ENCODE measurements at regions not wholly inside any gene's neighbourhood (a gene's known extent, or its start where the extent isn't known, plus 50 kb on each side); places are given as distances from the start of the nearest gene placed in this dataset.

DNA sequence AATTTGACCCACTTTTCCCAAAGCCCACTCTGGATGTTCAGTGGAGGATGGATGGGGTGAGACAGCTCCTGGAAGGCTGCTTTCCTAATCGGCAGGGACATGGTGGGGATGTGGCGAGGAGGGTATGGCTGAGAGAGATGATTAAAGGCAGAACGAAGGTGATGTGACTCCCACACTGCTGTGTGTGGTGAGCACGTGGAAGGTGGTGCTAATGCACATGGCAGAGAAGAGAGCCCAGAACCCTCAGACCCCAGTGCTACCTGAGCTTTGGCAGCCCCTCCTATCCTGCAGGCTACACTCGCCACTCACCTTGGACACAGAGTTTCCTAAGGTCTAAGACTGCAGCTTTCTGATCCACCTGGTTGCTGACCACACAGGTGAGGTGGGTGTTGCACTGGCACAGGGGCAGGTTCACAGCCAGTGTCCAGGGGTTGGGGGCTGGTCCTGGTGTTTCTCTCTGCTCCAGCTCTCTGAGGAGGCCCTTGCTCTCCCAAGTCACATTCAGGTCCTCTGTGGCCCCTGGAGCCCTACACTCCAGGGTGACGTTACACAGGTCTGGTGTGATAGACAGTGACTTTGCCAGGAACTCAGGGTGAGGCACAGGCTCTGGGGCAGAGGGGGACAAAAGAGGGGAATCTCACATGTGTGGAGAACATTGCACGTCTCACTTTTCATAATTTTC lies 151.4 kb upstream of the ETV3 start:
- DNase-seq (ENCODE audit: low read depth): no peak

DNA sequence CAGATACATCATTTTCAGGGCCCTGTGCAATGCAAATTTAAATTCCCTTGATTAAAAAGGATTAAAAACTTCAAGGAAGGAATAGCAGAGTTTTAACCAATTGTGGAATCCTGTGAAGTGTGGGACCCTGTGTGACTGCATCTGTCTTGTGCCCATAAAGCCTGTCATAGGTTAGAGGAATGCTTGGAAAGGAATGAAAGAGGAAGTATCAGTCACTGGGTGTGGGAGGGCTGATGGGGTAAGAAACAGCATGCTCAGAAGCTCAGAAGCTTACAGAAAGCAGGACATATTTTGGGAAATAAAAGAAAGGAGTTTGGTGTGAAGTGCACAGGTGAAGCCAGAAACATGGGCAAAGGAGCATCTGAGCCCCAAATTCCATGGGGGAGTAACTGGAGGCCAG lies 150.8 kb upstream of the ETV3 start:
- no peak for DNase-seq (ENCODE audit: low read depth)

DNA sequence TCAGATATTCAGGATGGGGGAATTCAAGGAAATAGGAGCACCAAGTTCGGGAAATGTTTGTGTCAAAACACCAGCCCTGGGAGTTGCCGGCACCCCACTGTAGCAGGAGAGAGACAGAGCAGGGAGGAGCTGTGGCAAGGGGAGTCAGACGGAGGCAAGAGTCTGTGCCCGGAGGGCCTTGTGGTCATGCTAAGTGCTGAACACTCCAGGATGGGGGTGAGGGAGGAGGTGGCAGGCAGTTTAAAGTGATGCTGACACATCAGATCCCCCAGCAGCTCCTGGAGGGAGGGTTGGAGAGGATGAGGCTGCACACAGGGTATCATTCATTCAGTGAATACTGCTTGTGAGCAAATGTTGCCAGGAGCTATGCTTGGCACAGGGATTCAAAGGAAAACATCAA lies 150.3 kb upstream of the ETV3 start:
- DNase-seq (ENCODE audit: low read depth): no peak

DNA sequence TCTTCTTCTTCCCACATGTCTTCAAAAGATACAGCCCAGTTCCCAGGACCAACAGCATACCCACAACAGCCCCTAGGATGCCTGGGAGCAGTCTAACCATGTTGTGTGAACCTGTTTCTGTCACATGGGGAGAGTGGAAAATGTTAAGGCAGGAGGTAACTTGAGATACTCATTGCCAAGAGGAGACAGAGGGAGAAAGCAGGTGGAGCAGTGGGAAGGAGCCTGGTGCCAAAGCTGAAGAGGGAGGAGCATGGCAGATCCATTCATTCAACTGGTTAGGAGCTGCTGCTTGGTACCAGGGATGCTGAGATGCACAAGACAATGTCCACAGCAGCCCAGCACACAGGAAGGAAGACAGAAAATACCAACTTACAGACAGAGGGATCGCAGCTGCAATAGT lies 149.8 kb upstream of the ETV3 start:
- DNase-seq (ENCODE audit: low read depth): no peak

DNA sequence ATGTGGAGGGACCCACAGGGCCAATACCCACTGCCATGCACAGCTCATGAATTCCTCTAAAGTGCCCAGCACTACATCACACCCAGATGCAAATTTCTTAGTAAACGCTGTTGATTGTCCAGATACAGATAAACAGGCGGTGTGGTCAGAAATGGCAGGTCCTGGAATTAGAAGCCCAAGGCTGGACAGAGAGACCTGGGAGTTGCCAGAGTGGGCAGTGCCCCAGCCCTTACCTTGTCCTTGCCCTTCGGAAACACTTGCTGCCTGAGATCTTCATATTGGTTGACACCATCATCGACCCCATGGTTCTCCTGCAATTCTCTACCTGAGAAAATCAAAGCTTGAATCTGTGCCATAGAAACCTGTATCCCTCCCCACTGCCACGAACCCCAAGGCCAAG lies 149.3 kb upstream of the ETV3 start:
- DNase-seq (ENCODE audit: low read depth): no peak

DNA sequence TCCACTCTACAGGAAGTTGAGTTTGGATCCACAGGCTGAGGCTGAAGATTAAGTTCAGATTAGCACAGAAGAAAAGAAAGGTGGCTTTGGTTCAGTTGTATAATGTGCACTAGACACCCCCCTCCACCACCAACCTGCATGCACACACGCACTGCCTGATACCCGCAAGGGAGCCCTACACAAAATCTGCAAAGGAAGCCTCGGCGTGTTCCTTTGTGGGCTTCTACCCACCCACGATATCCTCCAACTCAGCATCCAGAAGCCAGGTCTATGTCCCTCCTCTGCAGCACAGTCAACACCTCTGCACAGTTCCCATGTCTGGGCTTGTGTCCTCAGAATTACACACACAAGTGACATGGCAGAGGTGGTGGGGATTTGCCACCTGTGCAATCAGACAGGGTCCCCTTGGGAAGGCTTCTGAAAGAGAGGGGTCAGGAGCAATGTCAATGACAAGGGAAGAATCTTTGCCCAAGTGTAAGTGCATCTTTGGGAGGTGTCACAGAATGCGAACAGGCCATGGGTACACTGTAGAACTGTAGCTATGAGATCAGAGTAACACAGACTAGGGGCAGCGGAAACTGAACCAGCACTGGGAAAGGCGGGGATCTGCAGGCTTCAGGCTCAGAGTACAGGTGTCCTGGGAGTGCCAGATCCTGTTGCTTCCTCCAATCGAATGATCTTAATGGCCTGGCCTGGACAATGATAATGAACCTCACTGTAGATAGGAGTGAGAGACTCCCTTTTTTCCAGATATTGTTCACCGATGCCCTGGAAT lies 148.6 kb upstream of the ETV3 start:
- no peak for DNase-seq (ENCODE audit: low read depth)

DNA sequence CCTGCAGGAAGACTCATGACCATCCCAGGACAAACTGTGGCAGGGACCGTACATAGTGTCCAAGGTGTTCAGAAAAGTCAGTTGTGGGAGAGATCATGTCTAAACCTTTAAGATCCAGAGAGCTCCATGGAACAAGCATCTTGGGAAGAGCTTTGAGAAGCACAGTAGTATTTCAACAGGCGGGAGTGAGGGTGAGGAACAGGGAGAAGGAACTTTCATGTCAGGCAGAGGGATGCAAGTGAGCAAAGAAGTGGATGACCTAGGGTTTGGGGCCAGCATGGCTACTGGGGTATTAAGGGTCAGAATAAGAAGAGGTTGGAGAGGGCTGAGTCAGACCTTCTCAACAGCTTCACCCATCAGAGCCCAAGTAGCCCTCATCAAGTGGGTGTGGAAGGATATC lies 147.9 kb upstream of the ETV3 start:
- DNase-seq (ENCODE audit: low read depth): no peak

DNA sequence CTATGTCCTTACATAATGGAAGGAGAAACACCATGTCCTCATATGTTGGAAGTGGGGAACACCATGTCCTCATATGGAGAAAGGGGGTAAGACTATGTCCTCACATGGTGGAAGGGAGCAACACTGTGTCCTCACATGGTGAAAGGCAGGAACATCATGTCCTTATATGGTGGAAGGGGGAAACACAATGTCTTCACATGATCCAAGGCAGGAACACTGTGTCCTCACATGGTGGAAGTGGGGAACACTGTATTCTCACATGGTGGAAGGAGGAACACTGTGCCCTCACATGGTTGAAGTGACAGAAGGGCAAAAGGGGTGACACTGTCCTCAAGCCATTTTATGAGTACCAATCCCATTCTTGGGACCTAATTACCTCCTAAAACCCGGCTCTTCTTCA lies 146.3 kb upstream of the ETV3 start:
- no peak for DNase-seq (ENCODE audit: low read depth)

DNA sequence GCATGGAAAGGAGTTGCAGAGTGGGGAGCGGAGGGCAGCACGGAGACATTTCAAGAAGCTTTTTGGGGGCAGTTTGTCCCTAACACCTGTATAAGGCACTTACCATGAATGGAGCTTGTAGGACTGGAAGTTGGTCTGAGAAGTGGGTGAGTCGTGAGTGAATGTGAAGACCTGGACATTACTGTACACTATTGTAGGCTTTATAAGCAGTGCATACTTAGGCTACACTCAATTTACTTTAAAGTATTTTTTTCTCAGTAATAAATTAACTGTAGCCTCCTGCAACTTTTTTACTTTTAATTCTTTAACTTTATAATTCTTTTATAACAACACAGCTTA lies 141.6 kb upstream of the ETV3 start:
- DNase-seq (ENCODE audit: low read depth): no peak

DNA sequence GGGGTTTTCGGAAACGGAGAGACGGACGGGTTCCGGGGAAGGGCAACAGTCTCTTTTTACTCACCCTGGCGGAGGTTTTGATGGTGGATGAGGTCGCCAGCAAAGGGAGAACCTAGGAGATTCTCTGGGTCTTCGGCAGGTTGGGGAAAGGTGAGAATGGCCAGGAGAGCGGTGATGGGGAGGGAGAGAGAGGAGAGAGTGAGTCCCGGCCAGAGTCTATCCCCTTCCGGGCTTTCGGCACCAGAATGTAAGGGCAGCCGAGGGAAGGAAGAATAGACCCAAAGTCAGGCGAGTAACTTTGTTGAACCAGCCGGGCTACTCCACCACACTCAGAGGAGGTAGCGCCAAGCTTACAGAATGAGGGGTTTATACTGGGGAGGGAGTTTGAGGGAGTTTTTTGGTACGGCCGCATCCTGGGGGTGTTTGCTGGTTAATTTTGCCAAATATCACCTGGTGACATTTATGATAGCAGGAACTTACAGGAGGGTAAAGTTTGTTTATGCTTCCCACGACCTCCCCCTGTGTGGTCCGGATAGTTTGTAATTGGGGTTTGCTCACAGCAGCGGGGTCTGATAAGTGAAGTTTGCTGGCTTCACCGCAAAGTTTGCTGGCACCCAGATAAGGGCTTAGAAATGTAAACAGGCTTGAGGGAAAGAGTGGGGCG lies 141.1 kb upstream of the ETV3 start:
- no peak for DNase-seq (ENCODE audit: low read depth)

DNA sequence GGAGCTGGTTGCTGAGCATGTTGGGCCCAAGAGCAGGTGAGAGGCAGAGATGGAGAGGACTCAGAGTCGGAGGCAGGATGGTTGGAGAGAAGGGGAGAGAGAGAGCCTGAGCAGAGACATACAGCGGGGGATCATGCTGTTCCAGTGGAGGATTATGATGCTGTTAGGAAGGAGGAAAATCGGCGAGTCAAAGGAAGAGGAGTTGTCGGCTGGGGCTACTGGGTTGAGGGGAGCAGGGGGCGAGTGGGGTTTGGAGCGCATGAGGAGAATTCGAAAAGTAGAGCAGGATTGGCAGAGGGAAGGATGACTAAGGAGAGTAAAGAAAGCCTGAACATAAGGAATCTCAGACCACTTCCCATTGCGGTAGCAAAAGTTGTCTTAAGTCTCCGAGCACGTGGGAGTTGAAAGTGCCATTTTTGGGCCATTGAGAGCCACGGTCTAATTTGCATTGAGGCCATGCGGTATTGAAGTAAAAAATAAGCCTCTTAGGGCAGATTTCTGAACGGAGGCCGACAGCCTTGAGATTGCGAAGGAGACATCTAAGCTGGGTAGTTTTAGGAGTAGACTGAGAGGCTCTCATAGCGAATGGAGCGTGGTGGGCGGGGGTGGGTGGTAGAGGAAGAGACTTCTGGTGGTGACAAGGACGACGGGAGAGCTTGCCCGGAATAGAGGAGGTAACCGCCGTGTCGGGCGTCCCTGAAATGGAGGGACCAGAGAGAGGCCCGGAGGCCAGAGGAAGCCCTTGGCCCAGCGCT lies 140.4 kb upstream of the ETV3 start:
- DNase-seq (ENCODE audit: low read depth): no peak

DNA sequence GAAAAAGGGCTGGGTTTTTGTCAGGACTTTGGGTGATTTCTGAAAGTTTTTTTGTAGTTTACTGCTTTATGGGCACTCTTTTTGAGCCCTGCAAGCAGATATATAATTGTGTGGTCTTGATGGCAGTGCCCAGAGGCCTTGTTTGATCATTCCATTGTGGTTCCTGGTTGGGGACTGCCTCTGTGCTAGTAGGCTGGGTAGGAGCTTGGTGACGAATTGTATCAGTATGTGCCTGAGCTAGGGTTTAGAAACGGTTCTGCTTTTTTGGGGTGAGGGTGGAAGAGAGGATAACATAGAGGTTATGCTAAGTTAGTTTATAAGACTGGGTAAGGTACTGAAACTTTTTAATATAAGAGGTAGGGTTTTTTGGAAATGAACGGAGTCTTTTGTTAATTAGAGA lies 139.7 kb upstream of the ETV3 start:
- no peak for DNase-seq (ENCODE audit: low read depth)

DNA sequence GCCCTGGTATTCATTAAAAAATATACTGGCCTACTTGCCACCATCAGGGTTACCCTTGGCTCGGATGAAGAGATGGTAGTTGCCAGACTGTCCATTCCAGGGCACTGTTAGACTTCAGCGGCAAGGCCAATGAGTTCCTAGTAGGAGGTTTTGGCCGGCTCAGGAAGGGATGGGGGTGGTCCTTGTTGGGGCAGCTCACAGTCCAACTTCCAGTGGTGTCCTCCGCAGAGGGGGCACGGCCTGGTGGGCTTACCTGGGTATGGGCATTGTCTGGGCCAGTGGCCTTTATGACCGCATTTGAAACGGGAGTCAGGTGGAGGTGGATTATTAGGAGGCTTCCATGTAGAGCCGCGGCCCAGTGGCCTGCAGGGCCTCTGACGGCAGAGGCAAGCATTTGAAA lies 139.1 kb upstream of the ETV3 start:
- DNase-seq (ENCODE audit: low read depth): no peak

DNA sequence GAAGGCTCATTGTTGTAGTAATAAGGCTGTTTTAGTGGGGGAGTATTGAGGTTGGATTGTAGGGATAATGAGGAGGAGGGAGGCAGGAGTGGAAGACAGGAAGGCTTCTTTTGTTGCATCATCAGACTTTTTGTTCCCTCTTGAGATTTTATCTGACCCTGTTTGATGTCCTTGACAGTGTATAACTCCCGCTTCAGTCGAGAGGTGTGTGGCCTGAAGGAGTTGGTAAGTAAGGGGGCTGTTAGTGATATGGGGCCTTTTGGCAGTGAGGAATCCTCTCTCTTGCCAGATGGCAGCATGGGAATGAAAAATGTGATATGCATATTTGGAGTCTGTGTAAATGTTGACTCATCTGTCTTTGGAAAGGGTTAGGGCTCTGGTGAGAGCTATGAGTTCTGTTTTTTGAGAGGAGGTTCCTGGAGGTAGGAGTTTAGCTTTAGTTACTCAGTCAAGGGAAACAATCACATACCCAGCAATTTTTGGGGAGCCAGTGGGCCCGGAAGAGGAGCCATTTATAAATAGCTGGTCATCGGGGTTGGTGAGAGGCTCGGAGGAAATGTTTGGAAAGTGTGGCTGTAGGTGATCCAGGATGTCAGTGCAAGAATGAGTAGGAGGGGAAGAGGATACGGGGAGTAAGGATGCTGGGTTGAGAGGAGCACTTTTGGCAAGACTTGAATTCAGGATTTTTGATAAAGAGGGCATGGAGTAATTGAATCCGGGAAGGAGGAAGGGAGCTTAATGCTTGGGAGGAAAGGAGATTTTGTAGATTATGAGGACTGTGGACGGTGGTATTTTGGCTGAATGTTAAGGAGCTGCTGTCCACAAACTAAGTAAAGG lies 136.7 kb upstream of the ETV3 start:
- peak; percentile 21 for DNase-seq (ENCODE audit: low read depth)

DNA sequence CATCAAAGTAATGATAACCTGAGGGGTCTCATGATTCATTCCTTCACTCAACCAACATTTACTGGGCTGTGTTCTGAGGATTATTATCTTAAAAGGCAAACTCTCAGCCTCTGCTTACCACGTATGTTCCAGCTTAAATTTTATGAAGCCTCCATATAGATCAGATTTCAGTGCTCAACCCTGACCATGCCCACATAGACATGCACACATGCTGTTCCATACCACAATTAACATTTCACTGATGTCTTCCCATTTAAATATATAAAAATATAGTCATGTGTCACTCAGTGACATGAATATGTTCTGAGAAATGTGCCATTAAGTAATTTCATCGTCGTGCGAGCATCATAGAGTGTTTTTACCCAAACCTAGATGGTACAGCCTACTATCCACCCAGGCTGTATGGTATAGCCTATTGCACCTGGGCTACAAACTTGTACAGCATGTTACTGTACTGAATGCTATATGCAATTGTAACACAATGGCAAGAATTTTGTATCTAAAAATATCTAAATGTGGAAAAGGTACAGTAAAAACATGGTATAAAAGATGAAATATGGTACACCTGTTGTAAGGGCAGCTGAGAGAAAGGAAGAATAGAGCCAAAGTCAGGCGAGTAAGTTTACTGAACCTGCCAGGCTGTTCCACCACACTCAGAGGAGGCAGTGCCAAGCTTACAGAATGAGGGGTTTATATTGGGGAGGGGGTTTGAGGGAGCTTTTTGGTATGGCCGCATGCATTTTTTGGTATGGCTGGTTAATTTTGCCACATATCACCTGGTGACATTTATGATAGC lies 134.7 kb upstream of the ETV3 start:
- no peak for DNase-seq (ENCODE audit: low read depth)

DNA sequence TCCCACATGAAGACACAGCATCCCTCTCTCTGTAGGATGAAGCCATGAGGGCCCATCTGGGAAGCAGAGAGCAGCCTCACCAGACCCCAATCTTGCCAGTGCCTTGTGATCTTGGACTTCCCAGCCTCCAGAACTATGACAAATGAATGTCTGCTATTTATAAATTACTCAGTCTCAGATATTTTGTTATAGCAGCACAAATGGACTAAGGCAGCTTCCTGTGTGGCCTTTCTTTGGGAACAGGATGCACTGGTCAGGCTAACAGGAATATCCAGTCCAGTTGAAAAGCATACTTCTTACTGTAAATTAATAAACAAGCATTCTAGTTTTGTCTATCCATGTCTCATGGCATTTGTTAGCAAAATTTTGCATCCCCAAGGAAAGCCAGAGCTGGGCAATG lies 134.1 kb upstream of the ETV3 start:
- no peak for DNase-seq (ENCODE audit: low read depth)

DNA sequence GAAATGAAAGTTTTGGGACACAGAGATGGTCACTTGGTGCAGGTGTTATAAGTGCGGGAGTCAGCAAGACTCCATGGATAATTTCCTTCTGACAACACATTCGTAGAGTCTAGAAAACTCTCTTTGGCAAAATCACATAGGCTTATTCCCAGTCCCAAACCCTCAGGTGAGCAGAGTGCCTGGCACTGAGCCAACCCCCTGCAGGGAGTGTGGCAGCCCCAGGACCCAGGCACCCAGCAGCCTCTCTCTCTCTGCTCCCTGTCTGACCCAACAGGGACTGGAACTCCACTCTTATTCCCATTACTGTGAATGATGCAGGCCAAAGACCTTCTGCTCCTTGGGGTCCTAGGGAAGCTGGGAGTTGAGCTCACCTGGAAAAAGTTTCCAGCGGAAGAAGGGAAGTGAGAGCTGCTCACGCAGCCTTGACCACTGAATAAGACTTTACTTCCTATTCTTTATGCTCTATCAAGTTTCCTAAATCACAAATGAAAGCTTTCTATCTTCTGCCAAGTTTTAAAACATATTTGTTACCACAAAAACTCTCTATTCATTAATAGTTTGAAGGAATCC lies 132.6 kb upstream of the ETV3 start:
- DNase-seq (ENCODE audit: low read depth): no peak

DNA sequence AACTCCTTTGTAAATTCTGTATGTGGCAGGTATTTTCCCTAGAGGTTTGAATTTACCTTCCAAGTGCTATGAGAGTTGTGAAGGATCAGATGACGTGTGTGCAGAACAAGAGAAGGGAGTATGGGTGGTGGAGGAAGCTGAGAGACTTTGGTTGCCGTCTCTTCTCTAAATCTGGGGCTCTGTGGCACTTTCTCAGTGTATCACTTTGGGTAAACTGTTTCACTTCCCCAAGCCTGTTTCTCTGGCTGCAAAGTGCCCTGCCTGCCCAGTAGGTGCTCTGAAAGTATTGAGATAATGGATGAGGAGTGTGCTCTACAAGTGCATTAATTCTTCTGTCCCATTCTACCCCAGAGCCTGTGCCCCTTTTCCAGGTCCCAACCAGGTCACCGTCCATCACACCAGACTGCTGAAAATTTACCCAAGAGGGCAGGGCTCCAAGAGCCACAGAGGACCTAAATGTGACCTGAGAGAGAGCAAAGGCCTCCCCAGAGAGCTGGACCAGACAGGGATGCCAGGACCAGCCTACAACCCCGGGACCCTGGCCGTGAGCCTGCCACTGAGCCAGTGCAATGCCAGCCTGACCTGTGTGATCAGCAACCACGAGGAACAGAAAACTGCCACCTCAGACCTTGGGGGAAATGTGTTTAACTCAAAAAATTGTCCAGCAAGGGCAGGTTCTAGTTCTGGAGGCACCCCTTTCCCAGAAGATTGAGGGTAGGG lies 131.6 kb upstream of the ETV3 start:
- DNase-seq (ENCODE audit: low read depth): no peak

DNA sequence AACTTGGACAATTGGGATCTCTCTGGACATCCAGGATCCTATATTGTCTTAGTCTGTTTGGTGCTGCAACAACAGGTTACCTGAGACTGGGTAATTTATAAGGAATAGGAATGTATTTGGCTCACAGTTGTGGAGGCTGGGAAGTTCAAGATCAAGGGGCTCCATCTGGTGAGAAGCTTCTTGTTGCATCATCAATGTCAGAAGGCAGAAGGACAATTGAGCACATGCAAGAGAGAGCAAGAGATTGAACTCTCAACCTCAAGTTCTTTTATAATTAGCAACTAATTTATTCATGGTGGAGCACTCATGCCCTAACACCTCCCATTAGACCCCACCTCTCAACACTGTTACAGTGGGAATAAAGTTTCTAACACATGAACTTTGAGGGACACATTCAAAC lies 124.7 kb upstream of the ETV3 start:
- no peak for DNase-seq (ENCODE audit: low read depth)

DNA sequence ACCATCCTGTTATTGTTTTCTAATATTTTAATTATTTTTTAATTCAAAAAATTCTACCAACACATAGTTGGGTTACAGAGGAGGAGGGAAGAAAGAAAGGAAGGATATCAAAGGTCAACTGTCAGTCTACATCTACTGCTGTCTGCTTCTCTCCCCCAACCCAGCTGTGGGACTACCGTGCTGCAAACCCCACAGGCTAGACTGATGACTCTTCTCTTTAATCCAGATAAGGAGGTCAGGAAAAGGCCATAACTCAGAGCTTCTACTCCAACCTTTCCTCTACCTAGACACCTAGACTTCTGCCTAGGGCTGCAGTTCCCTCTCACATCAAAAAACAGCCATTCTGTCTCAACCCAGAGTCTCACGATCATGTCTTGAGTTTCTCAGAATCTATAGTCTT lies 124.2 kb upstream of the ETV3 start:
- DNase-seq (ENCODE audit: low read depth): no peak
